Transverse colon (tissue), 4 donors: ENCODE measurements at regions not wholly inside any gene's neighbourhood (a gene's known extent, or its start where the extent isn't known, plus 50 kb on each side); places are given as distances from the start of the nearest gene placed in this dataset.

ENCODE experiments used
- DNase-seq: peaks from one replicate; pipeline ENCODE4 v3.0.0-alpha.2; 2019
- H3K27ac ChIP-seq, 4 donors: fragments of 200-600 bp; sonication (generic); 2 replicates each; pipeline ENCODE4 v1.5.1; 2016 to 2018; ENCODE audit warnings: inconsistent platforms in 4 of 4
- H3K27me3 ChIP-seq: fragments of 200-600 bp; sonication (generic); 2 replicates; pipeline ENCODE4 v1.5.1; 2017; ENCODE audit warnings: inconsistent platforms
- H3K36me3 ChIP-seq, 4 donors: fragments of 200-600 bp; sonication (generic); 2 replicates each; pipeline ENCODE4 v1.5.1; 2017 to 2019; ENCODE audit warnings: inconsistent platforms in 4 of 4
- H3K4me1 ChIP-seq, 4 donors: fragments of 200-600 bp; sonication (generic); 2 replicates each; pipeline ENCODE4 v1.5.1; 2017 to 2020; ENCODE audit warnings: inconsistent platforms in 4 of 4
- H3K4me3 ChIP-seq, 4 donors: fragments of 200-600 bp; sonication (generic); 1 replicate in 1 of 4; 2 replicates in 3 of 4; pipeline versions ENCODE4 v1.5.1 to v1.6.1; 2017 to 2019; ENCODE audit warnings: inconsistent platforms in 4 of 4
- H3K9me3 ChIP-seq, 2 donors: fragments of 200-600 bp; sonication (generic); 2 replicates each; pipeline ENCODE4 v1.5.1; 2017 to 2019; ENCODE audit warnings: inconsistent platforms in 2 of 2
- CTCF ChIP-seq, 5 experiments: fragments of 200-600 bp in 3 of 5; fragments of 450-650 bp in 2 of 5; sonication (generic) in 3 of 5; IDR thresholded peaks; 1 replicate in 2 of 5; 2 replicates in 3 of 5; pipeline ENCODE4 v1.5.1; 2016 to 2017; ENCODE audit warnings: antibody characterized with exemption in 5 of 5, inconsistent platforms in 3 of 5, mild to moderate bottlenecking in 2 of 5, moderate library complexity in 1 of 5
- EP300 ChIP-seq: sonication (generic); formaldehyde crosslinking; IDR thresholded peaks from one replicate; pipeline ENCODE4 v1.6.1; 2017; ENCODE audit warnings: antibody characterized with exemption, low read depth
- POLR2A ChIP-seq: fragments of 450-650 bp; IDR thresholded peaks from one replicate; pipeline ENCODE4 v1.6.1; 2016; ENCODE audit warnings: antibody characterized with exemption, mild to moderate bottlenecking, moderate library complexity
- POLR2AphosphoS5 ChIP-seq, 3 donors: sonication (generic); formaldehyde crosslinking; IDR thresholded peaks; one replicate each; pipeline ENCODE4 v1.6.1; 2016; ENCODE audit warnings: antibody characterized with exemption in 3 of 3
- WGBS, 2 donors: methylation state at CpG; one replicate each; pipeline ENCODE4 v1.1.5; 2018; ENCODE audit warnings: low coverage in 1 of 2; 5-methylcytosine and 5-hydroxymethylcytosine counted together
- in situ Hi-C, 4 donors: fragments of 200-750 bp; cut with MboI; loops; one replicate each; pipeline versions ENCODE4 v1.15.0 to v1.15.1; 2017; ENCODE audit warnings: low sequenced_read_pairs in 3 of 4, low pct_ligation_motif_present in 1 of 4, low pct_unique_long_range_greater_than_20kb in 1 of 4
- intact Hi-C: fragments of 100-400 bp; cut with DNase I; formaldehyde crosslinking; loops from one replicate; pipeline ENCODE4 v1.15.1; 2023; ENCODE audit warnings: low total_unique reads

- Histone ChIP-seq H3K9me3 (no peaks in the 10 kb centered on the region), H3K36me3 (peaks cover 0 to 11% (median 0%) of the 10 kb centered on the region in 4 donors), H3K27me3 (no peaks in the 10 kb centered on the region), H3K4me3 (no peak overlapping the region), H3K27ac (peak overlapping the region in 2 of 4 donors; percentile 15 to 51), H3K4me1 (peaks cover 10 to 19% (median 14%) of the 10 kb centered on the region in 4 donors)
- no peak for TF ChIP-seq EP300
- in situ Hi-C loops (no loop called here), intact Hi-C loops (no loop called here)
- 76 to 93% methylated on average over 3 to 22 of the region's 22 CpGs for WGBS, 2 donors
- DNase-seq, result no peak
Measured at GRCh38 chr12:124433147-124433874, 134.1 kb downstream of the NCOR2 start.

GRCh38 chr12:124432376-124432775 lies 135.0 kb downstream of the NCOR2 start:
- WGBS, 2 donors, result 77% methylated on average over 8 of the region's 8 CpGs; no CpG with 5 or more reads in 1 of the 2 donors
- no peak overlapping the region for H3K4me3 ChIP-seq
- TF ChIP-seq CTCF (IDR thresholded peaks at IDR 0.05) (no peak), POLR2AphosphoS5 (IDR thresholded peaks at IDR 0.05) (no peak), POLR2A (no peak), EP300 (no peak)
- H3K27ac ChIP-seq, result peak overlapping the region in 1 of 4 donors; percentile 51
- no peaks in the 10 kb centered on the region for H3K27me3 ChIP-seq
- no peaks in the 10 kb centered on the region for H3K9me3 ChIP-seq
- intact Hi-C loops (no loop called here), in situ Hi-C loops (no loop called here)
- peaks cover 14 to 28% (median 21%) of the 10 kb centered on the region in 4 donors for H3K4me1 ChIP-seq
- H3K36me3 ChIP-seq, result peaks cover 0 to 11% (median 0%) of the 10 kb centered on the region in 4 donors
- no peak for DNase-seq

- H3K27me3 ChIP-seq, result no peaks in the 10 kb centered on the region
Measured at GRCh38 chr12:124431971-124432370, 135.4 kb downstream of the NCOR2 start.

GRCh38 chr12:124430491-124430890 lies 135.6 kb downstream of the RFLNA start:
- intact Hi-C loops, result no loop called here
- Histone ChIP-seq H3K4me1 (peaks cover 14 to 40% (median 28%) of the 10 kb centered on the region in 4 donors), H3K4me3 (no peak overlapping the region), H3K9me3 (no peaks in the 10 kb centered on the region), H3K27ac (peak overlapping the region in 1 of 4 donors; percentile 98), H3K36me3 (peaks cover 0 to 11% (median 2%) of the 10 kb centered on the region in 4 donors), H3K27me3 (no peaks in the 10 kb centered on the region)
- in situ Hi-C loops, result no loop called here
- TF ChIP-seq CTCF (IDR thresholded peaks at IDR 0.05) (no peak), EP300 (no peak), POLR2AphosphoS5 (IDR thresholded peaks at IDR 0.05) (no peak), POLR2A (no peak)
- WGBS, 2 donors, result 97% methylated on average over 23 of the region's 23 CpGs; no CpG with 5 or more reads in 1 of the 2 donors
- DNase-seq, result no peak

More at GRCh38 chr12:124431971-124432370, 135.4 kb downstream of the NCOR2 start:
- Histone ChIP-seq H3K27ac (peak overlapping the region in 1 of 4 donors; percentile 51), H3K9me3 (no peaks in the 10 kb centered on the region), H3K4me3 (no peak overlapping the region), H3K4me1 (peaks cover 14 to 32% (median 24%) of the 10 kb centered on the region in 4 donors), H3K36me3 (peaks cover 0 to 11% (median 0%) of the 10 kb centered on the region in 4 donors)
- intact Hi-C loops (no loop called here), in situ Hi-C loops (no loop called here)
- 55 to 88% methylated on average over 2 to 8 of the region's 8 CpGs for WGBS, 2 donors
- no peak for DNase-seq
- TF ChIP-seq POLR2A (no peak), CTCF (IDR thresholded peaks at IDR 0.05) (no peak), EP300 (no peak), POLR2AphosphoS5 (IDR thresholded peaks at IDR 0.05) (no peak)
